ENCODE measurements at regions not wholly inside any gene's neighbourhood (a gene's known extent, or its start where the extent isn't known, plus 50 kb on each side); places are given as distances from the start of the nearest gene placed in this dataset.
"Not testable (repeated sequence)": the region's sequence is repeated elsewhere in the genome, so short reads cannot be mapped to it uniquely, and the experiment has no call there.

GRCh38 chr6:146985111-146985510 is 219.1 kb upstream of the STXBP5 start:
- peak; percentile 93 for ATAC-seq

GRCh38 chr6:146985966-146986365 is 218.3 kb upstream of the STXBP5 start:
- intact Hi-C loops (cut with DNase I, micrococcal nuclease) = no loop called here
- no peaks in the 10 kb centered on the region for H3K36me3 ChIP-seq (ENCODE audit: low read depth)
- TF ChIP-seq CTCF (IDR thresholded peaks at IDR 0.05) = no peak
- no peak overlapping the region for H3K4me3 ChIP-seq
- DNase-seq (no peak), ATAC-seq (no peak)
- H3K9me3 ChIP-seq = no peaks in the 10 kb centered on the region
- H3K4me1 ChIP-seq (ENCODE audit: low read depth) = no peaks in the 10 kb centered on the region

More at GRCh38 chr6:146985111-146985510, 219.1 kb upstream of the STXBP5 start:
- no peak for TF ChIP-seq CTCF (IDR thresholded peaks at IDR 0.05)
- Histone ChIP-seq H3K4me3 (no peak overlapping the region), H3K9me3 (no peaks in the 10 kb centered on the region), H3K36me3 (ENCODE audit: low read depth) (no peaks in the 10 kb centered on the region), H3K4me1 (ENCODE audit: low read depth) (no peaks in the 10 kb centered on the region)
- peak in 1 of 3 donors; percentile 44 for DNase-seq
- intact Hi-C loops (cut with DNase I, micrococcal nuclease) = no loop called here

GRCh38 chr6:146987938-146988337 is 216.3 kb upstream of the STXBP5 start:
- intact Hi-C loops (cut with DNase I, micrococcal nuclease); ATAC-seq; H3K4me1 ChIP-seq (ENCODE audit: low read depth): not testable (repeated sequence)

GRCh38 chr6:146989860-146990259 is 214.4 kb upstream of the STXBP5 start:
- ATAC-seq (no peak), DNase-seq (no peak)
- intact Hi-C loops (cut with DNase I, micrococcal nuclease) = no loop called here
- Histone ChIP-seq H3K4me3 (no peak overlapping the region), H3K4me1 (ENCODE audit: low read depth) (no peaks in the 10 kb centered on the region), H3K9me3 (no peaks in the 10 kb centered on the region), H3K36me3 (ENCODE audit: low read depth) (no peaks in the 10 kb centered on the region)
- no peak for TF ChIP-seq CTCF (IDR thresholded peaks at IDR 0.05)

More at GRCh38 chr6:146987938-146988337, 216.3 kb upstream of the STXBP5 start:
- not testable (repeated sequence) for H3K36me3 ChIP-seq (ENCODE audit: low read depth); H3K4me3 ChIP-seq; DNase-seq; H3K9me3 ChIP-seq

- DNase-seq = no peak
- no peak for ATAC-seq
- Histone ChIP-seq H3K4me1 (ENCODE audit: low read depth) (no peaks in the 10 kb centered on the region), H3K36me3 (ENCODE audit: low read depth) (no peaks in the 10 kb centered on the region), H3K4me3 (no peak overlapping the region), H3K9me3 (no peaks in the 10 kb centered on the region)
- TF ChIP-seq CTCF (IDR thresholded peaks at IDR 0.05) = no peak
- intact Hi-C loops (cut with DNase I, micrococcal nuclease) = no loop called here
Measured at GRCh38 chr6:146990284-146990683, 213.9 kb upstream of the STXBP5 start.

- no peak for TF ChIP-seq CTCF (IDR thresholded peaks at IDR 0.05)
- H3K4me1 ChIP-seq (ENCODE audit: low read depth) = no peaks in the 10 kb centered on the region
- peak; percentile 95 for ATAC-seq
- intact Hi-C loops (cut with DNase I, micrococcal nuclease) = no loop called here
- H3K36me3 ChIP-seq (ENCODE audit: low read depth) = no peaks in the 10 kb centered on the region
- H3K4me3 ChIP-seq = no peak overlapping the region
- DNase-seq = no peak
- no peaks in the 10 kb centered on the region for H3K9me3 ChIP-seq
Measured at GRCh38 chr6:146990821-146991798, 213.1 kb upstream of the STXBP5 start.
